GM23338 (cell line): ENCODE measurements at regions not wholly inside any gene's neighbourhood (a gene's known extent, or its start where the extent isn't known, plus 50 kb on each side); places are given as distances from the start of the nearest gene placed in this dataset.

Experiments used
- ATAC-seq: fragments of 200-7000 bp; cut with Tn5 transposase; 3 replicates; pipeline ENCODE4 v1.9.1; 2020
- DNase-seq: peaks from one replicate; pipeline ENCODE4 v3.0.0-alpha.2; 2015; ENCODE audit warnings: low spot score
- H2AFZ ChIP-seq: fragments of 200-600 bp; sonication (generic); 2 replicates; pipeline ENCODE4 v1.8.0; 2016; ENCODE audit warnings: antibody characterized with exemption, mild to moderate bottlenecking, moderate library complexity
- H3F3A ChIP-seq: fragments of 200-600 bp; sonication (generic); replicated peaks from 2 replicates; pipeline ENCODE4 v1.8.0; 2017; ENCODE audit warnings: antibody characterized with exemption, mixed run types, low read depth
- H3K27ac ChIP-seq: fragments of 200-600 bp; sonication (generic); 2 replicates; pipeline ENCODE4 v1.6.1; 2016; ENCODE audit warnings: low read depth
- H3K27me3 ChIP-seq: fragments of 200-600 bp; sonication (generic); 2 replicates; pipeline ENCODE4 v1.8.0; 2016; ENCODE audit warnings: mild to moderate bottlenecking, mixed run types, moderate library complexity; ENCODE audit not compliant: insufficient read depth
- H3K36me3 ChIP-seq: fragments of 200-600 bp; sonication (generic); 2 replicates; pipeline ENCODE4 v1.8.0; 2016; ENCODE audit warnings: mild to moderate bottlenecking; ENCODE audit not compliant: insufficient read depth
- H3K4me1 ChIP-seq: fragments of 200-600 bp; sonication (generic); 2 replicates; pipeline ENCODE4 v1.8.0; 2016; ENCODE audit warnings: mild to moderate bottlenecking, moderate library complexity; ENCODE audit not compliant: insufficient read depth
- H3K4me2 ChIP-seq: fragments of 200-600 bp; sonication (generic); 2 replicates; pipeline ENCODE4 v1.7.1; 2017; ENCODE audit warnings: mixed run types
- H3K4me3 ChIP-seq: fragments of 200-600 bp; sonication (generic); 2 replicates; pipeline ENCODE4 v1.6.1; 2016; ENCODE audit warnings: mixed run types
- H3K79me2 ChIP-seq: fragments of 200-600 bp; sonication (generic); replicated peaks from 2 replicates; pipeline ENCODE4 v1.8.0; 2017; ENCODE audit warnings: mild to moderate bottlenecking; ENCODE audit not compliant: insufficient read depth
- H3K9me2 ChIP-seq: fragments of 200-600 bp; sonication (generic); 2 replicates; pipeline ENCODE4 v1.8.0; 2017; ENCODE audit not compliant: insufficient read depth
- H4K20me1 ChIP-seq: fragments of 200-600 bp; sonication (generic); replicated peaks from 2 replicates; pipeline ENCODE4 v1.8.0; 2017; ENCODE audit warnings: mild to moderate bottlenecking; ENCODE audit not compliant: insufficient read depth
- H3K27ac Mint-ChIP-seq: 2 replicates; pipeline ENCODE4 v1.8.0; 2020; ENCODE audit warnings: inconsistent platforms, mild to moderate bottlenecking, moderate library complexity, mixed read lengths
- H3K27me3 Mint-ChIP-seq: 3 replicates; pipeline ENCODE4 v1.8.0; 2022; ENCODE audit warnings: low read depth, mild to moderate bottlenecking, moderate library complexity, mixed read lengths, inconsistent platforms; ENCODE audit not compliant: insufficient read depth, poor library complexity
- H3K36me3 Mint-ChIP-seq: 3 replicates; pipeline ENCODE4 v1.8.0; 2021; ENCODE audit warnings: low read depth, mild to moderate bottlenecking, inconsistent platforms, moderate library complexity, mixed read lengths
- H3K4me1 Mint-ChIP-seq: 3 replicates; pipeline ENCODE4 v1.8.0; 2020; ENCODE audit warnings: mild to moderate bottlenecking, inconsistent platforms, mixed read lengths
- H3K4me3 Mint-ChIP-seq: 3 replicates; pipeline ENCODE4 v1.8.0; 2021; ENCODE audit warnings: moderate library complexity, mild to moderate bottlenecking, inconsistent platforms, mixed read lengths
- H3K9me3 Mint-ChIP-seq: 3 replicates; pipeline ENCODE4 v1.8.0; 2020; ENCODE audit warnings: moderate library complexity, mild to moderate bottlenecking, inconsistent platforms, mixed read lengths
- EZH2 ChIP-seq: fragments of 200-600 bp; sonication (generic); IDR thresholded peaks from one replicate; pipeline ENCODE4 v1.8.0; 2017; ENCODE audit warnings: antibody characterized with exemption, mild to moderate bottlenecking, low read depth; ENCODE audit not compliant: unreplicated experiment
- EZH2phosphoT487 ChIP-seq: fragments of 200-600 bp; sonication (generic); IDR thresholded peaks from one replicate; pipeline ENCODE4 v1.8.1; 2018; ENCODE audit warnings: antibody characterized with exemption; ENCODE audit not compliant: unreplicated experiment
- NANOG ChIP-seq: IDR thresholded peaks from 2 replicates; pipeline ENCODE4 v1.6.1; 2016; ENCODE audit warnings: antibody characterized with exemption, borderline replicate concordance
- ZNF114 ChIP-seq: fragments of 250-450 bp; sonication (Bioruptor Pico); IDR thresholded peaks from 2 replicates; pipeline ENCODE4 v1.5.0; 2020; ENCODE audit warnings: mild to moderate bottlenecking, moderate library complexity
- ZNF331 ChIP-seq: fragments of 250-450 bp; sonication (Bioruptor Pico); IDR thresholded peaks from 2 replicates; pipeline ENCODE4 v1.5.0; 2020; ENCODE audit warnings: low read depth, mild to moderate bottlenecking, moderate library complexity
- TF ChIP-seq, protein P1 (sequence below), 2 experiments: fragments of 200-600 bp in 1 of 2; sonication (generic) in 1 of 2; conservative IDR thresholded peaks; 2 replicates each; pipeline versions ENCODE4 v1.5.1 to v1.6.1; 2016 to 2017; ENCODE audit warnings: antibody characterized with exemption in 2 of 2, low read depth in 2 of 2, mild to moderate bottlenecking in 2 of 2, moderate library complexity in 1 of 2
- TF ChIP-seq, protein P2 (sequence below): IDR thresholded peaks from 2 replicates; pipeline ENCODE4 v1.6.1; 2016; ENCODE audit warnings: antibody characterized with exemption

DNA sequence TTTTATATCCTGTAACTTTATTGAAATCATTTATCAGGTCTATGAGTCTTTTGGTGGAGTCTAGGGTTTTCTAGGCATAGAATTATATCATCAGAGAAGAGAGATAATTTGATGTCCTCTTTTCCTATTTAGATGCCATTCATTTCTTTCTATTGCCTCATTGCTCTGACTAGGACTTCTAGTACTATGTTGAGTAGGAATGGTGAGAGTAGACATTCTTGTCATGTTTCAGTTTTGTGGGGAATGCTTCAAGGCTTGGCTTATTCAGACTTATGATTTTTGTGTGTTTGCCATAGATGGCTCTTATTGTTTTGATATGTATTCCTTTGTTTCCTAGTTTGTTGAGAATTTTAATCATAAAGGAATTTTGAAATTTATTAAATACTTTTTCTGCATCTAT, 1078.3 kb downstream of the FAM181B start (continued):
- TF ChIP-seq NANOG = no peak

DNA sequence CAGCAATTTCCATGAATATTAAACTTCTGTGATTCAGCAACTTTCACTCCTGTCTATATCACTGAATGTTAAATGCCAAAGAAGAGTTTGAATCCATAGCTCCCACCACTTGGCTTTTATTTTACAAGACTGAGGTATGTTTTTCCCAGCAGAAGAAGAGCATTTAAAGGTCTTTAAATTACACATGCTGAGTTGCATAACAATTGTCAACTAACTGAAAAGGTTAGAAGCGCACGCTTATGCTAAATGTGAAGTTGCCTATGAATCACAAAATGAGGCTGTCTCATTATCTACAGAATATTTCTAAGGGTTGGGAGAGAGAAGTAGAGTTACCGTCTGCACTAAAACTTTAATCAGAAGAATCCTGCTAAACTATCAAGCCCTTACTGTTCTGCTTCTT, 1086.3 kb downstream of the FAM181B start:
- peak overlapping the region; percentile 51 for H3K4me3 Mint-ChIP-seq
- H3K4me2 ChIP-seq = peak overlapping the region; percentile 21
- ATAC-seq = peak; percentile 72

DNA sequence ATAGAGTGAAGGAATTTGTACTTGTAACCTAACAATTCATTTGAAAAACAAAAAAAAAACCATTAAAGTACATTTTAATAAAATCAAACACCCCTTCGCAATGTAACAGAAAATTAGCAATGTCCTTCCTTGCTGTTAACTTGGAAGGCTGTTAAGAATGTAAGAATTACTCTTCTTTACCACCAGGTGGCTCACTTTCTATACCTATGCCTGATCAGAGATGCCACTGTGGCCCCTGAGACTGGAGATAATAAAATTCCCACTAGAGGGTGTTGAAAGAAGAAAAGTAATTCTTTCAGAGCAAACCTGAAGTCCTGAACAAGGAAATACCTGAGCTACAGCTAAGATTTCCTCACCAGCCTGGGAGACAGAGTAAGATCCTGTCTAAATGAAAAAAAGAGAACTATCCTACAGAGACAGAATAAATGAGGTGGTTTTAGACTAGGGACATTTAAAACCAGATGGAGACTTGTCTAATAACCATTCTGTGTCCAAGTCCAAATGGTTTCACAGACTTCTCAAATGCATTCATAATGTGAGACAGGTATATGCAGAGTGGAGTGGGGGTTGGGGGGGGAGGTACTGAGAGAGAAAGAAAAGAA, 1089.3 kb downstream of the FAM181B start:
- Histone ChIP-seq H3K9me2 (no peaks in the 10 kb centered on the region), H4K20me1 (no peaks in the 10 kb centered on the region), H2AFZ (no peak overlapping the region), H3K79me2 (no peaks in the 10 kb centered on the region), H3K4me3 (no peak overlapping the region), H3K4me2 (no peak overlapping the region), H3K36me3 (no peaks in the 10 kb centered on the region), H3F3A (no peaks in the 10 kb centered on the region), H3K27me3 (peaks cover 43% of the 10 kb centered on the region), H3K27ac (no peak overlapping the region), H3K4me1 (peaks cover 30% of the 10 kb centered on the region)
- Mint-ChIP-seq H3K27ac (no peak overlapping the region), H3K4me1 (peaks cover 24% of the 10 kb centered on the region), H3K9me3 (peaks cover 6% of the 10 kb centered on the region; the same call in 2 of the 3 replicates), H3K4me3 (no peak overlapping the region), H3K27me3 (peaks cover 23% of the 10 kb centered on the region), H3K36me3 (no peaks in the 10 kb centered on the region)
- DNase-seq (peak; percentile 89), ATAC-seq (peak; percentile 55)
- TF ChIP-seq EZH2 = no peak
- no peak for TF ChIP-seq NANOG
- TF ChIP-seq, protein P1, sequence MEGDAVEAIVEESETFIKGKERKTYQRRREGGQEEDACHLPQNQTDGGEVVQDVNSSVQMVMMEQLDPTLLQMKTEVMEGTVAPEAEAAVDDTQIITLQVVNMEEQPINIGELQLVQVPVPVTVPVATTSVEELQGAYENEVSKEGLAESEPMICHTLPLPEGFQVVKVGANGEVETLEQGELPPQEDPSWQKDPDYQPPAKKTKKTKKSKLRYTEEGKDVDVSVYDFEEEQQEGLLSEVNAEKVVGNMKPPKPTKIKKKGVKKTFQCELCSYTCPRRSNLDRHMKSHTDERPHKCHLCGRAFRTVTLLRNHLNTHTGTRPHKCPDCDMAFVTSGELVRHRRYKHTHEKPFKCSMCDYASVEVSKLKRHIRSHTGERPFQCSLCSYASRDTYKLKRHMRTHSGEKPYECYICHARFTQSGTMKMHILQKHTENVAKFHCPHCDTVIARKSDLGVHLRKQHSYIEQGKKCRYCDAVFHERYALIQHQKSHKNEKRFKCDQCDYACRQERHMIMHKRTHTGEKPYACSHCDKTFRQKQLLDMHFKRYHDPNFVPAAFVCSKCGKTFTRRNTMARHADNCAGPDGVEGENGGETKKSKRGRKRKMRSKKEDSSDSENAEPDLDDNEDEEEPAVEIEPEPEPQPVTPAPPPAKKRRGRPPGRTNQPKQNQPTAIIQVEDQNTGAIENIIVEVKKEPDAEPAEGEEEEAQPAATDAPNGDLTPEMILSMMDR (conservative IDR thresholded peaks at IDR 0.05; ENCODE audit: low read depth in 2 of 2) = peak; percentile 80 to 83
- TF ChIP-seq ZNF114 (CRISPR knock-in tag) = no peak
- TF ChIP-seq EZH2phosphoT487 = no peak
- TF ChIP-seq, protein P2, sequence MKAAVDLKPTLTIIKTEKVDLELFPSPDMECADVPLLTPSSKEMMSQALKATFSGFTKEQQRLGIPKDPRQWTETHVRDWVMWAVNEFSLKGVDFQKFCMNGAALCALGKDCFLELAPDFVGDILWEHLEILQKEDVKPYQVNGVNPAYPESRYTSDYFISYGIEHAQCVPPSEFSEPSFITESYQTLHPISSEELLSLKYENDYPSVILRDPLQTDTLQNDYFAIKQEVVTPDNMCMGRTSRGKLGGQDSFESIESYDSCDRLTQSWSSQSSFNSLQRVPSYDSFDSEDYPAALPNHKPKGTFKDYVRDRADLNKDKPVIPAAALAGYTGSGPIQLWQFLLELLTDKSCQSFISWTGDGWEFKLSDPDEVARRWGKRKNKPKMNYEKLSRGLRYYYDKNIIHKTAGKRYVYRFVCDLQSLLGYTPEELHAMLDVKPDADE = no peak

More for the DNA sequence above, 1086.3 kb downstream of the FAM181B start:
- Mint-ChIP-seq H3K27me3 (peaks cover 23% of the 10 kb centered on the region), H3K36me3 (no peaks in the 10 kb centered on the region), H3K4me1 (peaks cover 17% of the 10 kb centered on the region), H3K27ac (peak overlapping the region; percentile 27; the same call in 1 of the 2 replicates), H3K9me3 (no peaks in the 10 kb centered on the region)
- peak overlapping the region; percentile 27 for H3K4me3 ChIP-seq
- H3K79me2 ChIP-seq = no peaks in the 10 kb centered on the region
- TF ChIP-seq NANOG (peak; percentile 43; the same call in 1 of the 2 replicates), EZH2phosphoT487 (no peak), ZNF331 (CRISPR knock-in tag) (no peak)
- no peaks in the 10 kb centered on the region for H3K9me2 ChIP-seq
- no peak overlapping the region for H3K27ac ChIP-seq
- H4K20me1 ChIP-seq = no peaks in the 10 kb centered on the region
- no peak overlapping the region for H2AFZ ChIP-seq
- H3K4me1 ChIP-seq = peaks cover 19% of the 10 kb centered on the region
- H3F3A ChIP-seq = no peaks in the 10 kb centered on the region
- H3K27me3 ChIP-seq = peaks cover 51% of the 10 kb centered on the region
- no peaks in the 10 kb centered on the region for H3K36me3 ChIP-seq
- peak; percentile 65 for DNase-seq
